ENCODE measurements at regions not wholly inside any gene's neighbourhood (a gene's known extent, or its start where the extent isn't known, plus 50 kb on each side); places are given as distances from the start of the nearest gene placed in this dataset.

GRCh38 chr2:155404433-155405002, 706.0 kb downstream of the KCNJ3 start:
- FAIRE-seq (no peak), DNase-seq (ENCODE audit: low read depth, low spot score) (peak; percentile 9)
- no peak overlapping the region for H3K4me2 ChIP-seq (ENCODE audit: insufficient read depth, low read length)
- POLR2A ChIA-PET, result no interaction called here
- intact Hi-C loops (cut with micrococcal nuclease) (no loop called here), dilution Hi-C loops (cut with MboI; ENCODE audit: extremely low pct_ligation_motif_present, low sequenced_read_pairs) (no loop called here)
- H3K9me1 ChIP-seq (replicated peaks; ENCODE audit: control insufficient read depth, extremely low read depth, insufficient read depth, low read length), result no peaks in the 10 kb centered on the region
- no peak overlapping the region for H3K27ac ChIP-seq (ENCODE audit: insufficient read depth, low read depth, low read length)
- no peak overlapping the region for H3K9ac ChIP-seq (replicated peaks; ENCODE audit: extremely low read depth, insufficient read depth, low read length)
- no TSS peak for BruUV-seq (replicated peaks)
- H3K4me1 ChIP-seq (ENCODE audit: control insufficient read depth, extremely low read depth, insufficient read depth, low read length), result no peaks in the 10 kb centered on the region
- H4K20me1 ChIP-seq (replicated peaks; ENCODE audit: control insufficient read depth, extremely low read depth, insufficient read depth, low read length), result no peaks in the 10 kb centered on the region
- no peaks in the 10 kb centered on the region for H3K9me3 ChIP-seq (replicated peaks; ENCODE audit: control insufficient read depth, insufficient read depth, low read length)
- no peak overlapping the region for H3K4me3 ChIP-seq (replicated peaks in 1 of 3; ENCODE audit: insufficient read depth in 1 of 3, low read depth in 1 of 3, low read length in 3 of 3)
- CTCF ChIA-PET, result no interaction called here
- H3K36me3 ChIP-seq (ENCODE audit: control insufficient read depth in 2 of 2, extremely low read depth in 1 of 2, insufficient read depth in 2 of 2, low read length in 2 of 2), result no peaks in the 10 kb centered on the region
- no peak overlapping the region for H2AFZ ChIP-seq (ENCODE audit: low read depth, low read length)
- TF ChIP-seq MYC (IDR thresholded peaks at IDR 0.05; ENCODE audit: low read depth, low read length) (no peak), POLR2A (IDR thresholded peaks at IDR 0.05; ENCODE audit: low read depth, low read length) (no peak), FOS (IDR thresholded peaks at IDR 0.05; ENCODE audit: borderline replicate concordance, insufficient read depth, low read length) (no peak), EZH2 (IDR thresholded peaks at IDR 0.05; ENCODE audit: borderline replicate concordance, low read depth, low read length, severe bottlenecking) (no peak), MAX (IDR thresholded peaks at IDR 0.05; ENCODE audit: insufficient read depth, insufficient read length) (no peak), JUN (IDR thresholded peaks at IDR 0.05; ENCODE audit: borderline replicate concordance, insufficient read depth, insufficient read length, low read depth) (no peak), GATA2 (IDR thresholded peaks at IDR 0.05; ENCODE audit: insufficient read depth, insufficient read length, low read depth, low read length) (no peak), CTCF (IDR thresholded peaks at IDR 0.05; ENCODE audit: extremely low read depth in 1 of 2, insufficient read depth in 1 of 2, low read depth in 1 of 2, low read length in 2 of 2) (no peak), POLR2AphosphoS5 (IDR thresholded peaks at IDR 0.05; ENCODE audit: insufficient read depth, low read depth, low read length) (no peak)
- H3K27me3 ChIP-seq (ENCODE audit: control insufficient read depth in 2 of 2, insufficient read depth in 2 of 2, low read length in 2 of 2), result no peaks in the 10 kb centered on the region
- no peaks in the 10 kb centered on the region for H3K79me2 ChIP-seq (ENCODE audit: control insufficient read depth, insufficient read depth, low read length)
